GM12891 (cell line): ENCODE measurements at regions not wholly inside any gene's neighbourhood (a gene's known extent, or its start where the extent isn't known, plus 50 kb on each side); places are given as distances from the start of the nearest gene placed in this dataset.

ENCODE experiments used
- DNase-seq: peaks from one replicate; pipeline ENCODE4 v3.0.0; 2011; ENCODE audit warnings: low spot score; ENCODE audit not compliant: insufficient read length
- FAIRE-seq: peaks from 2 replicates; lab custom pipeline; 2011; peaks lifted over from hg19 to GRCh38; lab: Jason Lieb, UNC
- PAX5 ChIP-seq: IDR thresholded peaks from 2 replicates; pipeline ENCODE4 v1.6.1; 2011; ENCODE audit warnings: low read length, moderate library complexity, mild to moderate bottlenecking; ENCODE audit not compliant: insufficient read depth, severe bottlenecking
- POLR2A ChIP-seq: IDR thresholded peaks from 2 replicates; pipeline ENCODE4 v1.6.1; 2011; ENCODE audit warnings: low read depth, low read length, control low read depth
- POLR2AphosphoS5 ChIP-seq: IDR thresholded peaks from 2 replicates; pipeline ENCODE4 v1.6.1; 2011; ENCODE audit warnings: low read depth, low read length, control low read depth
- POU2F2 ChIP-seq: IDR thresholded peaks from 2 replicates; pipeline ENCODE4 v1.6.1; 2011; ENCODE audit warnings: low read depth, mild to moderate bottlenecking, control low read depth, low read length, moderate library complexity
- SPI1 ChIP-seq: IDR thresholded peaks from 2 replicates; pipeline ENCODE4 v1.6.1; 2011; ENCODE audit warnings: low read depth, low read length, control low read depth
- TAF1 ChIP-seq: IDR thresholded peaks from 2 replicates; pipeline ENCODE4 v1.6.1; 2011; ENCODE audit warnings: low read depth, low read length, control low read depth

DNA sequence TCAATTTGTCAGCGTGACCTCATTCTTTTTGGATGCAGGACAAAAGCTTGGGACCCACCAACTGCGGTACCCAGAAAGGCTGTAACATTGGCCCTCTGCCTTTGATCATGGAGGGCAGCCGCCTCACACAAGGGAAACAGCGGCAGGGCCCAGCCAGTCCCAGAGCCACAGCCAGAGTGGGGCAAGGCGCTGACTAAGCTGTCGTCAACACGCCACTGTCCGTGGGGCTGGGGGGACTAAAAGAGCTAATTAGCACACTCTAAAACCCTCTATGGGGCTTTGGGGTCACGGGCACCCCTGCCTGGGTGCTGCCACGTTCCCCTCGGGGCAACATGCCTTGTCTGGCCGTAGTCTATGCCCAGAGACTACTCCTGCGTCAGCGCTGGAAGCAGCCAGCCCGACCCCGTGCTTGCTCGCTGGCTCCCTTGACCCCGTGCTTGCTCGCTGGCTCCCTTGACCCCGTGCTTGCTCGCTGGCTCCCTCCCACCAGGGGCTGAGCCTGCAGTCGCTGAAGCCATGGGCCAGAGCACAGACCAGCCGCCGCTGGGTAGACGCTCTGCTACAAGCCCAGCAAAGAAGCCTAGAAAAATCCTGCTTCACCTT, 598.4 kb downstream of the MBD2 start:
- DNase-seq (no peak), FAIRE-seq (no peak)
- TF ChIP-seq SPI1 (no peak), POLR2A (no peak), POLR2AphosphoS5 (no peak), PAX5 (no peak), TAF1 (no peak), POU2F2 (no peak)

DNA sequence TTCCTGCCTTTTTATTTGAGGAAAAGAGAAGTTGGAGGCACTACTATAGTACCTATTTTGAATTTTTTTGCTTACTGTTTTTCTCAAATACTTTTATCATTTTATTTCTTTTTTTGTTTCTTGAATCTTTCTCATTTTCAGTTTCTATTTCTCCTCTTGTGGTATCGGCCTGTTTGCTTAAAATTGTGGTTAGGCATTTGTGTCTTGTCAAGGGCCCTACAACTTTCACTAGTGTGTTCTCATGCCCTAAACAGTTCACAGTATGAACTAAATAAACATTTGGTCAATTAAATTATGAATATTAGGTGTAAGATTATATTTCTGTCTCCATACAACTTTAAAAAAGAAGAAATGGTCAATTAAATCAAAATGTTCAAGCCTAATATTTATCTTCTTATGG, 613.5 kb downstream of the MBD2 start:
- FAIRE-seq (no peak), DNase-seq (peak; percentile 3)
- no peak for TF ChIP-seq SPI1
- TF ChIP-seq POU2F2: no peak
- no peak for TF ChIP-seq PAX5
- no peak for TF ChIP-seq POLR2AphosphoS5
- no peak for TF ChIP-seq TAF1
- no peak for TF ChIP-seq POLR2A

DNA sequence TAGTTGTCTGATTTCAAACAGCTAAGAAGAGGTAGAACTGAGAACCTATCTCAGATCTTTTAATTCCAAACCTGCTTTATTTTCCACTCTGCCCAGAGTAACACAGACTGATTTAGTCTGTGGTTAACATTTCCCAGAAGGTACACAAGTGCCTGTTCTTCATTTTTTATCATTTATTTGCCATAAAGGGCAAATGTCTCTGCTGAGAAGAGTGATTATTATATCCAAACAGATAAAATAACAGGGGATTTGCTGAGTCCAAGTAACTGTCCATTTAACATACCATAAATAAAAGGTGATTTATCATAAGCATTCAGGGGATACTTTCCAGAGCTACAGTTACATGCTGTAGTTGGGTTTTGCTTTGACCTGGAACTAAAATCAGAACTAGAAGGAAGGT, 617.7 kb downstream of the MBD2 start:
- TF ChIP-seq TAF1 (no peak), POLR2A (no peak)
- FAIRE-seq: no peak
- no peak for DNase-seq

DNA sequence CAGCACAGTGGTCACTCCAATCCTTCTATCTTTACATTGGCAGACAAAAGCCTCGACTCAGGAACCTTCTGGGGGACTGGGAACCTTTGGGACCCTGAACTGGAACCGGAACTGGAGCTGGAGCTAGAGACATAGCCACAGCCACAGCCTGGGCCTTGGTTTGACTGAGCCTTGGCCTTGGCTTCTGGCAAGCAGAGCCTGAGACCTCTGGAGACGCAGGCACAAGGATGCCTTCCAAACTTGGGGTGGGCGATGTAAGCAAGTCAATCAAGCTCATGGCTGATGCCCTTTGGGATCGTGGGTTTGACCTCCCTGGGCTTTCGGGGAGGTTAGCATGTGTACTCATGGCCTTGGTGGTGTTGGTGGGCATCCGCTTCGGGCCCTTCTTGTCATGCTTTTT, 619.3 kb downstream of the MBD2 start:
- DNase-seq: no peak
- TF ChIP-seq POLR2AphosphoS5 (no peak), PAX5 (no peak)

DNA sequence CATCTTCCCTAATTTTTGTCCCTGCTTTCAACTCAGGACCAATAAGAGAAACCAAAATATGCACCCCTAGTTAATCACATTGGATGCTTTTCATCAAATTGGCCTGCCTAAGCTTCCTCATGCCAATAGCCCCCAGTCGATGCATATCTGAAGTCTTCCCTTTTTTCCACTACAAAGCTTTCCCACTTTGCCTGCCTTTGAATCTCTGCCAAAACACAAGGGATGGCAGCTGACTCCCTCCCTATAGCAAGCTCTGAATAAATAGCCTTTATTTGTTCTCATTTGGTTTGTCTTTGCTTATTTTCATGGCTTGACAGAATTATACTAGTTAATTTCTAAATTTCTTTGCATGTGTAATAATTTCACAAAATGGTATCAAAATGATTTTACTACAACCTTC, 621.2 kb downstream of the MBD2 start:
- DNase-seq: no peak
- FAIRE-seq: no peak
- TF ChIP-seq PAX5 (no peak), POLR2A (no peak), SPI1 (no peak), POLR2AphosphoS5 (no peak), POU2F2 (no peak), TAF1 (no peak)

More for the DNA sequence above, 619.3 kb downstream of the MBD2 start:
- no peak for FAIRE-seq

DNA sequence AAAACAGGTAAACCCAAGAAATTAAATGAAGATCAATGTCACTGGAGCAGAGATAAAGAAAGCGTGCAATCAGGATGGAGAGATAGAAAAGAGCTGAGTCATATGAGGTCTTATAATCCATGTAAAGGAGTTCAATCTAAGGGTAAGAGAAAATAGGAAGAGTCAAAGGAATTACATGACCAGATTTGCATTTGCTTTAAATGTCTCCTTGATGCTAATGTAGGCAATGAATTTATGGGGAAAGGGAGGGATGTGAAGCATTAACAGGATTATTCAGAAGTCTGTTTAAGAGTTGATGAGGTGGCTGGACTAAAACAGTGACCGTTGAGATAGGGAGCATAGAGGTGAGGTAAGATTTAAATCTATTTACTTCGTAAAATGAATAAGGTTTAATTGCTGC, 623.1 kb downstream of the MBD2 start:
- FAIRE-seq: no peak
- TF ChIP-seq POLR2AphosphoS5 (no peak), SPI1 (no peak), TAF1 (no peak), POLR2A (no peak), PAX5 (no peak), POU2F2 (no peak)
- no peak for DNase-seq

DNA sequence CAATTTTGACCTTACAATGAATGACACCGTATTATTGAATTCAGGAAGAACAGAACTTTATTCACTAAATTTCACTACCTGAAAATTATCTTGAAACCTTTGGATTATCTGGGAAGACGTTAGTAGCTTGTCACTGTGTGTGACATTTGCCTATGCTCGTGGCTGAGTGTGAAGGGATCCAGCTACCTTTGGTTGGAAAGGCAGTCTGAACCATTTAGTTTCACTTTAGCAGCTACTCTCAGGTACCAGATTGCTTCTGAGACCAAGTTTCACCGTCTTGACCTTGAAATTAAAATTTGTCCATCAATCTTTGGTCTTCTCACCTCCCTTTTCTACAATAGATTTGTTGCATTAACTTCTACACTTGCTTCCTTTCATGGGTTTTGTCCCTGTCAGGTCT, 637.5 kb downstream of the MBD2 start:
- DNase-seq: no peak
- no peak for FAIRE-seq
- no peak for TF ChIP-seq PAX5
- TF ChIP-seq POLR2AphosphoS5: no peak
- no peak for TF ChIP-seq TAF1
- no peak for TF ChIP-seq SPI1
- no peak for TF ChIP-seq POLR2A
- no peak for TF ChIP-seq POU2F2
